ENCODE measurements at regions not wholly inside any gene's neighbourhood (a gene's known extent, or its start where the extent isn't known, plus 50 kb on each side); places are given as distances from the start of the nearest gene placed in this dataset.

GRCh38 chr18:45528712-45529336, 86.5 kb upstream of the SLC14A2 start:
- 41% methylated on average over 2 of the region's 2 CpGs for WGBS
- Histone ChIP-seq H3K4me3 (no peak overlapping the region), H3K27ac (no peak overlapping the region), H3K9me3 (no peaks in the 10 kb centered on the region), H3K36me3 (no peaks in the 10 kb centered on the region), H3K4me1 (replicated peaks) (no peaks in the 10 kb centered on the region), H3K27me3 (replicated peaks; ENCODE audit: insufficient read depth) (no peaks in the 10 kb centered on the region)
- TF ChIP-seq POLR2A (IDR thresholded peaks at IDR 0.05) (no peak), POLR2AphosphoS5 (IDR thresholded peaks at IDR 0.05) (no peak), CTCF (IDR thresholded peaks at IDR 0.05) (no peak)
- intact Hi-C loops (cut with DNase I) = loop anchor here (10.0 kb wide), 1 partner anchor 204 kb away; no protein-coding TSS in a partner anchor
- no peak for DNase-seq (ENCODE audit: low spot score)

GRCh38 chr18:45538444-45538843, 76.8 kb upstream of the SLC14A2 start:
- no peak for DNase-seq (ENCODE audit: low spot score)
- H3K9me3 ChIP-seq = no peaks in the 10 kb centered on the region
- WGBS = 88% methylated on average over 2 of the region's 2 CpGs
- no peak for TF ChIP-seq CTCF (IDR thresholded peaks at IDR 0.05)
- TF ChIP-seq POLR2A (IDR thresholded peaks at IDR 0.05) = no peak
- no peak for TF ChIP-seq POLR2AphosphoS5 (IDR thresholded peaks at IDR 0.05)
- no peaks in the 10 kb centered on the region for H3K4me1 ChIP-seq (replicated peaks)
- H3K27me3 ChIP-seq (replicated peaks; ENCODE audit: insufficient read depth) = no peaks in the 10 kb centered on the region
- H3K27ac ChIP-seq = no peak overlapping the region
- H3K4me3 ChIP-seq = no peak overlapping the region
- intact Hi-C loops (cut with DNase I) = no loop called here
- no peaks in the 10 kb centered on the region for H3K36me3 ChIP-seq

DNA sequence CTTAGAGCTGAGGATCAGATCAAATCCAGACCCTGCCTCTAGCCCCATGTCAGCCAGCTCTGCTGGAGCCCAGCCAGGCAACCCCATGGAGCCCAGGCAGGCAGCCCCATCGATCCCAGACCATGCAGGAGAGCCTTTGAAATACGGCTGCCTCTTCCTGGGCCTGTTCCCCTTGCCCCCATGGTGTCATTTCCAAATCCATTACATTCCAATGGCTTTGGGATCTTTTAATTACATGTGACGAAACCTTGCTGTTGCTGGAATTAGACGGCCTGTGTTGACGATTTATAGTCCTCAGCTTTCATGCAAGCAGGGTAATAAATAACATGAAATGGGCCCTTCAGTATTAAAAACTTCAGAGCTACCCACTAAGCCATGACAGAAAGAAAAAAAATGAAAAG, 75.8 kb upstream of the SLC14A2 start:
- intact Hi-C loops (cut with DNase I) = no loop called here
- TF ChIP-seq CTCF (IDR thresholded peaks at IDR 0.05) (no peak), POLR2AphosphoS5 (IDR thresholded peaks at IDR 0.05) (no peak), POLR2A (IDR thresholded peaks at IDR 0.05) (no peak)
- Histone ChIP-seq H3K36me3 (no peaks in the 10 kb centered on the region), H3K9me3 (no peaks in the 10 kb centered on the region), H3K27ac (no peak overlapping the region), H3K4me3 (no peak overlapping the region), H3K27me3 (replicated peaks; ENCODE audit: insufficient read depth) (no peaks in the 10 kb centered on the region), H3K4me1 (replicated peaks) (no peaks in the 10 kb centered on the region)
- no peak for DNase-seq (ENCODE audit: low spot score)
- WGBS = 53% methylated on average over 5 of the region's 5 CpGs

GRCh38 chr18:45540125-45540524, 75.2 kb upstream of the SLC14A2 start:
- no peaks in the 10 kb centered on the region for H3K9me3 ChIP-seq
- H3K4me1 ChIP-seq (replicated peaks) = no peaks in the 10 kb centered on the region
- TF ChIP-seq POLR2AphosphoS5 (IDR thresholded peaks at IDR 0.05) (no peak), CTCF (IDR thresholded peaks at IDR 0.05) (no peak)
- no peak overlapping the region for H3K27ac ChIP-seq
- no peak overlapping the region for H3K4me3 ChIP-seq
- intact Hi-C loops (cut with DNase I) = no loop called here
- WGBS = 80% methylated on average over 7 of the region's 7 CpGs
- H3K27me3 ChIP-seq (replicated peaks; ENCODE audit: insufficient read depth) = no peaks in the 10 kb centered on the region
- DNase-seq (ENCODE audit: low spot score) = no peak
- H3K36me3 ChIP-seq = no peaks in the 10 kb centered on the region

DNA sequence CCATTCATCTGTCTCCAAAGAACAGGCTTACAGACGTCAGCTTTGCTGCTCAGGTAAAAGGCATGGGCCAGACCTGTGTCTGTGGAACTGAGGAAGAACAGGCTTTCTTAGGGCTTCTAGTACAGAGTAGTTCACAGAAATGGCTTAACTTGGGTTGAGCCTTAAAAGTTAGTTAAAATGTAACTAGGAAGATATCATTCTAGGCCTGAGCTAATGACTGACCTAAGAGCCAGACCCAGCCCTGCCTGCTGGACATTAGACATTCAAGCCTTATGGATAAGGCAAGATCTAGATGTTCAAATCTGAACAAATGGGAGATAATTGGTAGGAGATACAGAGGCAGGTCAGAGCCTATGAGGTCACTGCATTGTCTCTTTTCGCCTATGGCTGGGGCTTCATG, 73.9 kb upstream of the SLC14A2 start:
- WGBS = 98% methylated on average over 2 of the region's 2 CpGs

More for the DNA sequence above, 73.9 kb upstream of the SLC14A2 start:
- DNase-seq (ENCODE audit: low spot score) = no peak
- H3K4me1 ChIP-seq (replicated peaks) = no peaks in the 10 kb centered on the region
- no peak overlapping the region for H3K27ac ChIP-seq
- no peak overlapping the region for H3K4me3 ChIP-seq
- H3K9me3 ChIP-seq = no peaks in the 10 kb centered on the region
- no peaks in the 10 kb centered on the region for H3K36me3 ChIP-seq
- no peak for TF ChIP-seq POLR2AphosphoS5 (IDR thresholded peaks at IDR 0.05)
- TF ChIP-seq CTCF (IDR thresholded peaks at IDR 0.05) = no peak
- TF ChIP-seq POLR2A (IDR thresholded peaks at IDR 0.05) = no peak
- no peaks in the 10 kb centered on the region for H3K27me3 ChIP-seq (replicated peaks; ENCODE audit: insufficient read depth)
- intact Hi-C loops (cut with DNase I) = no loop called here
